Adrenal gland (tissue), 5 donors: ENCODE measurements at regions not wholly inside any gene's neighbourhood (a gene's known extent, or its start where the extent isn't known, plus 50 kb on each side); places are given as distances from the start of the nearest gene placed in this dataset.

Experiments
- CTCF ChIP-seq, 6 experiments: fragments of 450-650 bp in 4 of 6; fragments of 200-600 bp in 2 of 6; sonication (generic) in 1 of 6; IDR thresholded peaks; 1 replicate in 5 of 6; 2 replicates in 1 of 6; pipeline versions ENCODE4 v1.5.1 to v1.8.0; 2016 to 2021; ENCODE audit warnings: antibody characterized with exemption in 6 of 6, mild to moderate bottlenecking in 2 of 6, moderate library complexity in 1 of 6
- POLR2A ChIP-seq, 2 donors: fragments of 450-650 bp; IDR thresholded peaks; one replicate each; pipeline ENCODE4 v1.6.1; 2017; ENCODE audit warnings: antibody characterized with exemption in 2 of 2, mild to moderate bottlenecking in 2 of 2, moderate library complexity in 1 of 2
- donor health status: DM: no; HTN: no; CAD: no.

DNA sequence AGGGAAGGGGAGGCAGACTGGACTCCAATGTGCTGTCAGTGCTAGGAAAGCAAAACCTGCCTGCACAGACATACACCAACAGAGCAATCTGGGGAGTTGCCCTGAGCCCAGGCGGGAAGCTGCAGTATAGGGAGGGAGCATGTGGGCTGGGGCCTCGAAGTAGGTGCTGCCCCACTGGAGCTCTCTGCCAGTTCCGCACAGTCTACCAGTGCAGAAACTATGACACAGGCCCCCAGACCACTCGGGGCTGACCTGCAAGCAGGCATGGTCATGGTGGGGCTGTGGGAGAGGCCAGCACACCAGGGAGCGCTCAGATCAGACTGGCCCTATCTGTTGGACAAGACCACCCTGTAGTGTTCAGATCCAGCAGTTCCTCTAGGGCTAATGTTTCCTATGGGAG, 344.1 kb upstream of the TRAM1L1 start:
- TF ChIP-seq CTCF (IDR thresholded peaks at IDR 0.05) (no peak), POLR2A (IDR thresholded peaks at IDR 0.05) (no peak)
